ENCODE measurements at regions not wholly inside any gene's neighbourhood (a gene's known extent, or its start where the extent isn't known, plus 50 kb on each side); places are given as distances from the start of the nearest gene placed in this dataset.

GRCh38 chr13:103639326-103639725, 573.1 kb upstream of the SLC10A2 start:
- dilution Hi-C loops (cut with HindIII; ENCODE audit: low sequenced_read_pairs, unreplicated experiment) = no loop called here
- CTCF ChIA-PET = no interaction called here
- BruUV-seq (replicated peaks) = no TSS peak

More at GRCh38 chr13:103639326-103639725, 573.1 kb upstream of the SLC10A2 start:
- Histone ChIP-seq H3K18ac (ENCODE audit: low read depth, low read length) (no peak overlapping the region), H4K5ac (ENCODE audit: low read depth, low read length) (no peak overlapping the region), H2BK120ac (ENCODE audit: low read depth, low read length) (no peak overlapping the region), H3K9me1 (ENCODE audit: insufficient read depth, low read length) (no peaks in the 10 kb centered on the region), H3K4me1 (ENCODE audit: control insufficient read depth, insufficient read depth, low read length) (no peaks in the 10 kb centered on the region), H4K91ac (ENCODE audit: insufficient read depth, low read depth, low read length) (no peak overlapping the region), H4K20me1 (ENCODE audit: insufficient read depth, low read length) (no peaks in the 10 kb centered on the region), H3K56ac (ENCODE audit: extremely low read depth, insufficient read depth, low read length) (no peak overlapping the region), H2BK20ac (ENCODE audit: low read depth, low read length) (no peak overlapping the region), H3K36me3 (ENCODE audit: control insufficient read depth, insufficient read depth, low read length) (no peaks in the 10 kb centered on the region), H2AK9ac (replicated peaks; ENCODE audit: low read depth, low read length, poor library complexity) (no peak overlapping the region), H3K27me3 (ENCODE audit: control insufficient read depth, insufficient read depth, low read length) (no peaks in the 10 kb centered on the region), H3K4ac (ENCODE audit: low read depth, low read length) (no peak overlapping the region), H2BK15ac (ENCODE audit: low read depth, low read length) (no peak overlapping the region), H3K9me3 (ENCODE audit: control insufficient read depth, insufficient read depth, low read length) (no peaks in the 10 kb centered on the region), H2BK5ac (ENCODE audit: low read depth, low read length, poor library complexity, severe bottlenecking) (no peak overlapping the region), H3K4me2 (ENCODE audit: low read depth, low read length) (no peak overlapping the region), H3K27ac (ENCODE audit: insufficient read depth, low read length) (no peak overlapping the region), H3K14ac (replicated peaks; ENCODE audit: low read depth, low read length) (no peak overlapping the region), H2AK5ac (ENCODE audit: low read depth, low read length) (no peak overlapping the region), H3K4me3 (ENCODE audit: insufficient read depth, low read depth, low read length) (no peak overlapping the region), H3K23ac (ENCODE audit: low read depth, low read length) (no peak overlapping the region), H3K79me1 (ENCODE audit: low read depth in 1 of 2, low read length in 2 of 2) (no peaks in the 10 kb centered on the region), H4K8ac (ENCODE audit: low read depth in 2 of 2, low read length in 2 of 2) (no peak overlapping the region), H2AFZ (replicated peaks; ENCODE audit: low read length, poor library complexity) (no peak overlapping the region), H3K9ac (ENCODE audit: low read depth, low read length) (no peak overlapping the region)
- no CpG with 5 or more reads among the region's 3 CpGs for WGBS, 2 experiments (ENCODE audit: extremely low coverage in 2 of 2, insufficient read length in 1 of 2)
- ATAC-seq (ENCODE audit: low read depth) (no peak), DNase-seq (no peak)
- TF ChIP-seq CEBPB (IDR thresholded peaks at IDR 0.05; ENCODE audit: low read depth, low read length) (no peak), CHD1 (IDR thresholded peaks at IDR 0.05; ENCODE audit: low read depth, low read length) (no peak), FOS (IDR thresholded peaks at IDR 0.05; ENCODE audit: low read depth, low read length) (no peak), MXI1 (IDR thresholded peaks at IDR 0.05; ENCODE audit: borderline replicate concordance, low read depth, low read length) (no peak), ELK1 (IDR thresholded peaks at IDR 0.05; ENCODE audit: borderline replicate concordance, low read depth, low read length) (no peak), MAFK (IDR thresholded peaks at IDR 0.05; ENCODE audit: low read depth, low read length) (no peak), MAZ (IDR thresholded peaks at IDR 0.05; ENCODE audit: borderline replicate concordance, low read depth, low read length) (no peak), RFX5 (IDR thresholded peaks at IDR 0.05; ENCODE audit: low read depth, low read length) (no peak), SMC3 (IDR thresholded peaks at IDR 0.05; ENCODE audit: low read depth, low read length) (no peak), RAD21 (IDR thresholded peaks at IDR 0.05; ENCODE audit: low read length) (no peak), CTCF (conservative IDR thresholded peaks at IDR 0.05; ENCODE audit: low read depth, low read length) (no peak), POLR2A (IDR thresholded peaks at IDR 0.05; ENCODE audit: low read depth, low read length) (no peak), NFE2L2 (IDR thresholded peaks at IDR 0.05; ENCODE audit: low read depth, low read length) (no peak)
- in situ Hi-C loops (cut with MboI; ENCODE audit: low sequenced_read_pairs) (no loop called here), intact Hi-C loops (cut with micrococcal nuclease) (no loop called here)
- POLR2A ChIA-PET (ENCODE audit: unreplicated experiment) = no interaction called here

All from IMR-90 (cell line).